Esophagus squamous epithelium (tissue), 4 donors: ENCODE measurements at regions not wholly inside any gene's neighbourhood (a gene's known extent, or its start where the extent isn't known, plus 50 kb on each side); places are given as distances from the start of the nearest gene placed in this dataset.

Experiments used
- CTCF ChIP-seq, 6 experiments: fragments of 450-650 bp in 4 of 6; fragments of 200-600 bp in 2 of 6; sonication (generic) in 2 of 6; IDR thresholded peaks; one replicate each; pipeline ENCODE4 v1.5.1; 2016 to 2019; ENCODE audit warnings: antibody characterized with exemption in 6 of 6, mild to moderate bottlenecking in 4 of 6, moderate library complexity in 4 of 6
- POLR2A ChIP-seq, 4 donors: fragments of 450-650 bp; IDR thresholded peaks; one replicate each; pipeline ENCODE4 v1.6.1; 2017; ENCODE audit warnings: antibody characterized with exemption in 4 of 4, mild to moderate bottlenecking in 4 of 4, moderate library complexity in 3 of 4

- TF ChIP-seq CTCF (IDR thresholded peaks at IDR 0.05) (no peak), POLR2A (IDR thresholded peaks at IDR 0.05) (no peak)
Observed at GRCh38 chr10:52526251-52526823, 212.3 kb downstream of the DKK1 start.
